Stimulated activated CD4-positive, alpha-beta T cell treated with anti-CD3 and anti-CD28 coated beads, TNF-alpha, amount 100 ng/mL, for 1 hour (primary cell): ENCODE measurements at regions not wholly inside any gene's neighbourhood (a gene's known extent, or its start where the extent isn't known, plus 50 kb on each side); places are given as distances from the start of the nearest gene placed in this dataset.

Experiments used
- DNase-seq, 3 donors: peaks; one replicate each; pipeline ENCODE4 v3.0.0-alpha.2; 2020; ENCODE audit warnings: low read depth in 3 of 3, low spot score in 1 of 3

GRCh38 chr20:56799187-56799586 is 170.1 kb downstream of the TFAP2C start:
- DNase-seq: no peak

DNA sequence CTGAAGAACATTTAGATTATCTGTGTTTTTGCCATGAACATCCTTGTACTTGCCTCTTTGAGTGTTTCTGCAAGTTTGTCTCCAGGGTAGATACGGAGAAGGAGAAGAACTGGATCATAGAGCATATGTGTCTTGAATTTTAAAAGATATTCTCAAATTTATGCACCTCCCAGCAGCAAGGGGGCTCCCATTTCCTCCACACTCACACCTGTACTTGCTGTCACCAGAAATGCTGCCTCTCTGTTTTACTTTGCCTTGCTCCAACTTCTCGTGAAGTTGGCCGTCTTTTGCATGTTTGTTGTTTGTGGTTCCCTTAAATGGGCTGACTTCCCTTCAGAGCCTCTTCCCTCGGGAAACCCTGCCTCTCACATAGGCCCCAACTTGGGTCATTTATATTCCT is 171.0 kb downstream of the TFAP2C start:
- no peak for DNase-seq

DNA sequence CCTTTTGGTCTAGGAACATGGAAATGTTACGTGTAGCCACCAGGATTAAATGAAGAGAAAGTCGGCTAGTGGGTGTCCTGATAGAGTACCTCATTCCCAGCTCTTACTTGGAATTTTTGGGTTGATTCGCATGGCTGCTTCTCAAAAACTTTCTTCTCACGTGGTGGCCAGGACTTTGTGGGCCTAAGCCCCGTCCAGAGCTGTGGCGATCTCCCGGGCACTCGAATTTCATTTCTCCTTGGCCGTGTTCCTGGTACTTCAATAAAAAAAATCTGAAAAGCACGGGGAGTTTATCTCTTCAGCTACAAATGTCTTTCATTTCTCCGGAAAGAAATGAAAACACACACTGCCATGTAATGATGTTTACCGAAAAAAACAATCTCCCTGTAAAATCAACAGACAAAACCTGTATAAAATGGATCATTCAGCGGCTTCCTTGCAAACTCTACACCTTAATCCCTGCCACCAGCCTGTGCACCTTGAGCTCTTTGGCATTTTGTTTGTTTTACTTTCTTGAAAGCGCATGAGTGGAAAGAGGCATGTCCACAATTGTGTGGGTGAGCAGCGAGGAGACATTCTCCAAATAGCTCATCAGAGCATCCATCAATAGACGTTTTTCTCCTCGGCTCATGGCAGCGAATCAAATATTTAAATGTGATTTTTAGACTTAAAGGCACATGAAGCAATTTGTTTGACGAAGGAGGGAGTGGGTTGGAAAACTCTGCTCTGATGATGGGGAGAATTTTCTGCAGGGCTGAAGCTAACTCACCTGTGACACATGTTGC is 173.1 kb downstream of the TFAP2C start:
- no peak for DNase-seq

- no peak for DNase-seq
Measured at GRCh38 chr20:56802805-56803204, 173.7 kb downstream of the TFAP2C start.

- DNase-seq: no peak
Measured at GRCh38 chr20:56805313-56805712, 176.2 kb downstream of the TFAP2C start.

DNA sequence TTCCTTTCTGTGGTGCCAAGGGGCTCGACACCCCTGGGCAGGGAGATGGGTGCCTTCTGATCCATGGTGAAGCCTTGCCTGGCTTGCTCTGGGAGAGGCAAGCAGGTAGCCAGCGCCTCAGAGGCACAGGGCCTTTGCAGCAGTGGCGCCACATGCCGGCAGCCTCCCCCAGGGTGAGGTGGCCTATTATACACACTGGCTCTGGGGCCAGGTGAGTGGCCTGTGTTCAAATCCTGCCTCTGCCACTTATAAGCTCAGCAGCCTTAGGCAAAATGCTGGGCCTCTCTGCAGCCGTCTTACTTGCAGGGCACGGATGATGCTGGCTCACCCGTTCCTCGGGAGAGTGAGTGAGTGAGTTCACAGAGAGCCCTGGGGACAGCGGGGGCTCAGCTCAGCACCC is 176.9 kb downstream of the TFAP2C start:
- no peak for DNase-seq

- no peak for DNase-seq
Measured at GRCh38 chr20:56806952-56807517, 177.9 kb downstream of the TFAP2C start.

- no peak for DNase-seq
Measured at GRCh38 chr20:56808117-56808725, 179.1 kb downstream of the TFAP2C start.

- no peak for DNase-seq
Measured at GRCh38 chr20:56808732-56809131, 179.6 kb downstream of the TFAP2C start.

DNA sequence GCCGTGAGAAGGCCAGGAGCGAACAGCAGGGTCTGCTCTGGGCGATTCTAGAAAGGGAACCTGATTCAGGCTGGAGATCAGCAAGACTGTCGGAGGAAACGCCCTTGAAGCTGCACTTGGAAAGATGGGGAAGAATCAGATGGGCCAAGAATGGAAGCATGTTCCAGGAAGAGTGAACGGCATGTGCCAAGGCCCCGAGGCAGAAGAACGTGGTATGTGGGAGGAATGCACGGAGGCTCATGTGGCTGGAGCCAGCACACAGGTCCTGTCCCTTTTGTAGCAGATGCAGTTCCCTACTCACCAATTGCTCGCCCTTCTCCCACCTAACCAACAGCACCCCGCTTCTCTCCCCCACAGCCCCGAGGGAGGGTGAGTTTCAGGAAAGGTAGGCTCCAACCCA is 180.6 kb downstream of the TFAP2C start:
- no peak for DNase-seq

- DNase-seq: no peak
Measured at GRCh38 chr20:56810141-56810540, 181.0 kb downstream of the TFAP2C start.

DNA sequence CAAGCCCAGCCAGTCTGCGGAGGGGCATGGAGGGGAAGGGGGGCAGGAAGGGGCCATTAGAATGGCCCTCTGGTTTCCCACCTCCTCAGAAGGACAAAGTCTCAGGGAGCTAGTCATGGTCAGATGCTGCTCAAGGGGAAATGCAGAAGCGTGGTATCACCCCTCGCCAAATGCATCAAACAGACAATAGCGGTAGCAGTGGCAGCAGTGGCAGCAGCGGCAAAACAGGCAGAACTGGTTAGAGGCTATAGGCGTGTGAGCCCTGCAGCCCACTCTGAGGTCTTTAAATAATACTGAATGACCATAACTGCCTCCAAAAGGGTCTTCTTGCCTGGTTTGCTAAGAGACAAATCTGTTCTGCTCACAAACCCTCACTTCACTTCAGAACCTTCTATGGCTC is 186.7 kb downstream of the TFAP2C start:
- no peak for DNase-seq

- DNase-seq: no peak
Measured at GRCh38 chr20:56816349-56816748, 187.2 kb downstream of the TFAP2C start.

DNA sequence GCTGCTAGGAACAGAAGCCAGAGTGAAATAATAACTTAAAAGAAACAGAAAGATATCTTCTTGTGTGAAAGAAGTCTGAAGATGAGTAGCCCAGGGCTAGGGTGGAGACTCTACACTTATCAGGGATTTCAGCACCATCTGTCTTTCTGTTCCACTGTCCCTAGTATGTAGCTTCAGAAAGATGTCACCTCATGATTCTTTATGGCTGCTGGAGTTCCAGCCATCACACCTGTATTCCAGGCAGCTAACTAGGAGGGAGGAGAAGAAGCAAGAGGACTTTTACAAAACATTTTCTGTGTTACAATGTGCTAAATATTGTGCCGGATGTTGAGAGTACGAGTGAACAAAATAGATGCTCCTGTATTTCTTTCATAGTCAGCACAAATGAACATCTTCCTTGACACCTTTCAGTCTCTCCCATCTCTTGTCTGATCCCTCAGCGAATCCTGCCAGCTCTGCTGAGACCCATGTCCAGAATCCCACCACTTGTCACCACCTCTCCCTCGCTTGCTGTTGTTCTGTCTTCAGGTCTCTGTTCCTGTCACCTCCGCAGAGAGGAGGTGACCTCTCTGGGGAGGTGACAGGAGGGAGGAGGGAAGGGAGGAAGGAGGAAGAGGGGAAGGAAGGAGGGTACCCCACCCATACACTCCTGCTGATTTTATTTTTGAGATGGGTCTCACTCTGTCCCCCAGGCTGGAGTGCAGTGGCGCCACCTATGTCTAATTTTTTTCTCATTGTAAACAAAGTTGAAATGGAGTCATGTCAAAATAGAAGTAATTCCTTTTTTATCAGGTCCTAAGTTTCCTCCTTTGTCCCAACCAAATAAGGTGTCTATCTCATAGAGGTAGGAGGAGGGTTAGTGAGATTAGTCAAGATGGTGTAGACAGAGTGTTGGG is 188.9 kb downstream of the TFAP2C start:
- no peak for DNase-seq

GRCh38 chr20:56820984-56821383 is 191.9 kb downstream of the TFAP2C start:
- no peak for DNase-seq

DNA sequence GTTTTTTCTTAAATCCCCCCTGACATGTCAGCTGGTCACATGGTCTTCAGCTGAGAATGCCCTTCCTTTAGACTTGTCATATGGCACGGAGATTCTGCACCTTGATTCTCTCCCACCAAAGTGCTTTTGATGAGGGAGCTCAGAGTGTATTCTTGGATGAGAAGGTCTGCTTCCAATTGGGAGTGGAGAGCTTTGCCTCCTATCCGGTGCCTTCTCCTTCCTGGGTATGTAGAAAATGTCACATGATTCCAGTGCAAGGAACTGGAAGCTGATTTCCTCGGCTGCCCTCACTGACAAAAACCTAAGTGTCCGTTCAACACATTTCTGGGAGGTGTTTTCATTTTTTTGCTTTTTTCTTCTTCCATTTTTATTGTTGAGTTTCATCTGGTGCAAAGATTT is 197.2 kb downstream of the TFAP2C start:
- DNase-seq: no peak

DNA sequence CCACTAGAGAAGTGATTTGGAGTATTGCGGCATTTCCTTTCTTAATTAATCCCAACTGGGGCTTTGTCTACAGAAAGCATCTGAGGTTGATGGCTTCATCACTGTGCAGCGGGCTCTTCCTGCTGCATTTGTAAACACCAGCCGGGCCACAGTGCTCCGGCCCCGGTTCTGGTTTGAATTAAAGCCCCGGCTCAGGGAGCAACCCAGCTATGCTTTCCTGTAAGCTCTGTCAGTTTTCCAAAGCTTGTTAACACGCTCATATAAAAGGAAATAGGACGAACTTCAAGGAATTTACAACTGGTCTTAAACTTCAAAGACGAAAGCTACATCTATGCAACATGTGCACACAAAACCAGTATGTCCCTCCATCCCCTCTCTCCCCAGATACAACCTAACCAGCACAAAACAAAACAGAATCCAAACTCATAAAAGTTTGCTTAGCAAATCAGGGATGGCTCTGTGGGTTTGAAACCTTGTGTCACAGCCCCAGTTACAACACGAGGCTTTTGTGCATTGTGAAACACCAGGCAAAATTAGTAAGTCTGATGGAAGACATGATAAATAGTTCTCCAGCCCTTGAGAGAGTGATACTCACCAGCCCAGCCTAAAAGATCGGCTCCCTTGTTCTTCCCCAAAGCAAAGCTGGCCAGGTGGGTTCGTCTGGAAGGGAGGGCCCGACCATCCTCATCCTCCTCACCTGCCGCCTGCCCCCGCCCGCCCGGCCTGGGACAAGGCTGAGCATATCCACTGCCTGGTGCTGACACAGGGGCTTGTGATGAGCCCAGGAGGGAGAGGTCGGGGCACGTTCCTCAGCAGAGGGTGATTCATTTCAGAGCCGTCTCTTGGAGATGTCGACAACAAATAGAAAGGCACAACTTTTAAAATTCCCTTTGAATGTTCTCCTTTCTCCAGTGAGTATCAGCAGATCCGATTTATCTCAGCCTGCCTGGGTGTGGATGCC is 197.9 kb downstream of the TFAP2C start:
- no peak for DNase-seq

DNA sequence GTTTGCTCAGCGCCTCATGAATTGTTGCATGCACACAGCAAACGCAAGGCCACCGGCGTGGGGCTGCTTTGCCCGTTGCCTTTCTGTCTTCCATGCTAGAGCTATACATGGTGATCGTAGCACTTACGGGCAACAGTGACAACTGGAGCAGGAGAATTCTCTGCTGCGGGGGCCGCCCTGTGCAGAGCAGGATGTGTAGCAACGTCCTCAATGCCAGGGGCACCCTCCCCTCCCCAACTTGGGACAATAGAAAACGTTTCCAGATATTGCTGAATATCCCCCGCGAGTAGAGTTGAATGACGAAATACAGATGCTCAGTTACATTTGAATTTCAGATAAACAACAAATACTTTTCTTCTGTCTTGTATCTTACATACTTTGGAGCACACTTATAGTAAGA is 198.7 kb downstream of the TFAP2C start:
- DNase-seq: no peak

DNA sequence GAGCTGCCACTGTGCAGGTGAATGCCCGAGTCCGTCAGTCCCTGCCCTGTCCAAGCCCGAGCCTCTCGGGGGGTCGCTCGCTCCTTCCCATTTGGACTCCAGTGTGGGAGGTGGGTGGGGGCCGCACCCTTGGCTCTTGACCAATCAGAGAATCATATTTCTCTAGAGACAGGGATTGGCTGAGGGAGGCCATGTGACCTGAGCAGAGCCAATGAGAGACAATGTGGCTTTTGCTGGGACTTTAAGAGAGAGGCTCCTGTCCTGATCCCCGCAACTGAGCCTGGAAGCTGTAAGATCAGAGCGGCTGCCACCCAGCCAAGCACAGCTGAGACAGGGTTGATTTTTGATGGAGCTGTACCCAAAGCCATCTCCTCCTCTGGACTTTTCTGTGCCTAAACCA is 199.3 kb downstream of the TFAP2C start:
- no peak for DNase-seq

GRCh38 chr20:56829788-56830385 is 200.8 kb downstream of the TFAP2C start:
- DNase-seq: no peak
